ENCODE measurements at regions not wholly inside any gene's neighbourhood (a gene's known extent, or its start where the extent isn't known, plus 50 kb on each side); places are given as distances from the start of the nearest gene placed in this dataset.

DNA sequence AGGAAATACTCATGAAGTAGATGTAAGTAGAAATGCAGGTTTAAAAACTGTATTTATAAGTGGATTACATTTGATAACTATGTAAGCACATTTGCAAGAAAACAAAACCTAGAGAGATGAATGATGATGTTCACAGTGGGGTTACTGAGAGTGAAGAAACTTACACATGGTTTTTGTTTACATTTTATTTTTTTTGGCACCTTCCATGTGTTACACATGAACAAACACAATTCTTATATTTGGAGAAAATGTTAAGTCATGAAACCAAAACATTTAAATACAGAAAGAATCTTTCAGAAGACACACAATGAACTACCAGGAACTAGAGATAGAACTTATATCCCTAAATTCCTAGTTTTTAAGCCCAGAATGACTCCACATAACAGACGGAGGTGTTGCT, 51.5 kb upstream of the SPATA31E1 start:
- Histone ChIP-seq H3K27me3 (no peaks in the 10 kb centered on the region), H3K36me3 (no peaks in the 10 kb centered on the region), H3K4me3 (no peak overlapping the region), H3K4me1 (no peaks in the 10 kb centered on the region), H3K9me3 (no peaks in the 10 kb centered on the region), H3K27ac (no peak overlapping the region)
- intact Hi-C loops (cut with DNase I): no loop called here
- TF ChIP-seq, protein P1, sequence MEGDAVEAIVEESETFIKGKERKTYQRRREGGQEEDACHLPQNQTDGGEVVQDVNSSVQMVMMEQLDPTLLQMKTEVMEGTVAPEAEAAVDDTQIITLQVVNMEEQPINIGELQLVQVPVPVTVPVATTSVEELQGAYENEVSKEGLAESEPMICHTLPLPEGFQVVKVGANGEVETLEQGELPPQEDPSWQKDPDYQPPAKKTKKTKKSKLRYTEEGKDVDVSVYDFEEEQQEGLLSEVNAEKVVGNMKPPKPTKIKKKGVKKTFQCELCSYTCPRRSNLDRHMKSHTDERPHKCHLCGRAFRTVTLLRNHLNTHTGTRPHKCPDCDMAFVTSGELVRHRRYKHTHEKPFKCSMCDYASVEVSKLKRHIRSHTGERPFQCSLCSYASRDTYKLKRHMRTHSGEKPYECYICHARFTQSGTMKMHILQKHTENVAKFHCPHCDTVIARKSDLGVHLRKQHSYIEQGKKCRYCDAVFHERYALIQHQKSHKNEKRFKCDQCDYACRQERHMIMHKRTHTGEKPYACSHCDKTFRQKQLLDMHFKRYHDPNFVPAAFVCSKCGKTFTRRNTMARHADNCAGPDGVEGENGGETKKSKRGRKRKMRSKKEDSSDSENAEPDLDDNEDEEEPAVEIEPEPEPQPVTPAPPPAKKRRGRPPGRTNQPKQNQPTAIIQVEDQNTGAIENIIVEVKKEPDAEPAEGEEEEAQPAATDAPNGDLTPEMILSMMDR (IDR thresholded peaks at IDR 0.05): no peak
- DNase-seq (ENCODE audit: low spot score in 2 of 2): no peak

All from ascending aorta (tissue), 2 donors.